ENCODE measurements at regions not wholly inside any gene's neighbourhood (a gene's known extent, or its start where the extent isn't known, plus 50 kb on each side); places are given as distances from the start of the nearest gene placed in this dataset.

- intact Hi-C loops (cut with micrococcal nuclease), result no loop called here
- Histone ChIP-seq H3K27me3 (ENCODE audit: control insufficient read depth, insufficient read depth, low read length) (no peaks in the 10 kb centered on the region), H3K36me3 (ENCODE audit: control insufficient read depth, insufficient read depth, low read length) (no peaks in the 10 kb centered on the region), H3K4me3 (ENCODE audit: low read length) (no peak overlapping the region), H3K27ac (ENCODE audit: low read length) (no peak overlapping the region), H3K4me1 (ENCODE audit: control insufficient read depth, insufficient read depth, low read length) (no peaks in the 10 kb centered on the region), H3K9me3 (ENCODE audit: control insufficient read depth, insufficient read depth, low read length) (peaks cover 4% of the 10 kb centered on the region)
- Mint-ChIP-seq H3K27me3 (ENCODE audit: low read depth in 2 of 2) (no peaks in the 10 kb centered on the region), H3K4me3 (no peak overlapping the region), H3K4me1 (no peaks in the 10 kb centered on the region), H3K9me3 (peaks cover 10 to 15% of the 10 kb centered on the region in 2 donors), H3K36me3 (peaks cover 11% of the 10 kb centered on the region), H3K27ac (no peak overlapping the region)
- WGBS (ENCODE audit: insufficient coverage), result 73% methylated on average over 1 of the region's 1 CpG
- no peak for ATAC-seq
- no peak for TF ChIP-seq CTCF (IDR thresholded peaks at IDR 0.05)
- DNase-seq, result no peak
Measured at GRCh38 chr12:58818546-58818945, 101.8 kb downstream of the LRIG3 start.

- no peaks in the 10 kb centered on the region for H3K36me3 ChIP-seq (ENCODE audit: control insufficient read depth, insufficient read depth, low read length)
- 77% methylated on average over 9 of the region's 9 CpGs for WGBS (ENCODE audit: insufficient coverage)
- no peak for TF ChIP-seq CTCF (IDR thresholded peaks at IDR 0.05)
- H3K4me1 ChIP-seq (ENCODE audit: control insufficient read depth, insufficient read depth, low read length), result no peaks in the 10 kb centered on the region
- no peak overlapping the region for H3K4me3 ChIP-seq (ENCODE audit: low read length)
- H3K4me3 Mint-ChIP-seq, result no peak overlapping the region
- peaks cover 14 to 19% of the 10 kb centered on the region in 2 donors for H3K9me3 Mint-ChIP-seq
- H3K27ac ChIP-seq (ENCODE audit: low read length), result no peak overlapping the region
- intact Hi-C loops (cut with micrococcal nuclease), result no loop called here
- ATAC-seq (no peak), DNase-seq (no peak)
- H3K27me3 ChIP-seq (ENCODE audit: control insufficient read depth, insufficient read depth, low read length), result no peaks in the 10 kb centered on the region
- H3K4me1 Mint-ChIP-seq, result no peaks in the 10 kb centered on the region
- H3K27ac Mint-ChIP-seq, result no peak overlapping the region
- peaks cover 4% of the 10 kb centered on the region for H3K9me3 ChIP-seq (ENCODE audit: control insufficient read depth, insufficient read depth, low read length)
- peaks cover 14% of the 10 kb centered on the region for H3K36me3 Mint-ChIP-seq
- H3K27me3 Mint-ChIP-seq (ENCODE audit: low read depth in 2 of 2), result no peaks in the 10 kb centered on the region
Measured at GRCh38 chr12:58819345-58819744, 101.0 kb downstream of the LRIG3 start.

- H3K4me1 ChIP-seq (ENCODE audit: control insufficient read depth, insufficient read depth, low read length), result no peaks in the 10 kb centered on the region
- H3K9me3 Mint-ChIP-seq, result peaks cover 17 to 19% of the 10 kb centered on the region in 2 donors
Measured at GRCh38 chr12:58819985-58820384, 100.3 kb downstream of the LRIG3 start.

More at GRCh38 chr12:58819985-58820384, 100.3 kb downstream of the LRIG3 start:
- Mint-ChIP-seq H3K27ac (no peak overlapping the region), H3K36me3 (peaks cover 14% of the 10 kb centered on the region), H3K4me1 (no peaks in the 10 kb centered on the region), H3K27me3 (ENCODE audit: low read depth in 2 of 2) (no peaks in the 10 kb centered on the region), H3K4me3 (no peak overlapping the region)
- H3K9me3 ChIP-seq (ENCODE audit: control insufficient read depth, insufficient read depth, low read length), result peaks cover 4% of the 10 kb centered on the region
- ATAC-seq, result no peak
- H3K36me3 ChIP-seq (ENCODE audit: control insufficient read depth, insufficient read depth, low read length), result no peaks in the 10 kb centered on the region
- no peaks in the 10 kb centered on the region for H3K27me3 ChIP-seq (ENCODE audit: control insufficient read depth, insufficient read depth, low read length)
- H3K27ac ChIP-seq (ENCODE audit: low read length), result no peak overlapping the region
- intact Hi-C loops (cut with micrococcal nuclease), result no loop called here
- no peak for TF ChIP-seq CTCF (IDR thresholded peaks at IDR 0.05)
- H3K4me3 ChIP-seq (ENCODE audit: low read length), result no peak overlapping the region
- 100% methylated on average over 1 of the region's 1 CpG for WGBS (ENCODE audit: insufficient coverage)
- no peak for DNase-seq

Data from natural killer cell (primary cell).